Stromal cell of bone marrow (primary cell): ENCODE measurements at regions not wholly inside any gene's neighbourhood (a gene's known extent, or its start where the extent isn't known, plus 50 kb on each side); places are given as distances from the start of the nearest gene placed in this dataset.
"Not testable (repeated sequence)": the region's sequence is repeated elsewhere in the genome, so short reads cannot be mapped to it uniquely, and the experiment has no call there.

Experiments
- DNase-seq: peaks from one replicate; pipeline ENCODE4 v3.0.0-alpha.2; 2012; ENCODE audit warnings: low read depth

DNA sequence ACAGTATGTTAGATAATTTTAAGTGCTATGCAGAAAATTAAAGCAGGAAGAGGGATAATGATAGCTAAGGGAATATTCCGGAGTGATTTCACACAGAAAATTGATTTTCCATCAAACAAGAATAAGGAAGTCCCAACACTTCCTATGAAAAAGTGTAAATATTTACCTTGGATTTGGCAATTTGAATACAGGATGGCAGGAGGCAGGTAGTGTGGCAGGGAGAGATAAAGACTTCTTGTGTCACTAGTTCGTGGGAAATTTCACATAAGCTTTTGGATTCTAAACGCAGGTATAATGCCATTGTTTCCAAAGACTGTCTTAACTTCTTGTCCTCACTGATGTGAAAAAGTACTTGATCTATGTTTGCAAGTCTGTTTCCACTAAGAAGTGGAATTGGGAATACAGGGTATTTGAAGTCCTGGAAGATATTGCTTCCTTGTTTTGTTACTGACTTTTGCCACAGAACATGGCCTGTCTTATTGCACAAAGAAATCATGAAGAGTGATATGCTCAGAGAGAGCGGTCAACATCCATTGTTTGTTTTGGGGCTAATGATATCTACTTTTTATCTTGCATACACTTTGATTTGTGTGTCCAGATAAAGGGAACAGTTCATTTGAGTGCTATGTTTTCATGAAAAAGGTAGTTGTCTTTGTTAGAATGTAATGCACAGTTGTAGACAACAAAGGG is 1216.1 kb upstream of the FAM98A start:
- DNase-seq = no peak

GRCh38 chr2:34810456-34810855 is 1211.4 kb upstream of the FAM98A start:
- DNase-seq = no peak

DNA sequence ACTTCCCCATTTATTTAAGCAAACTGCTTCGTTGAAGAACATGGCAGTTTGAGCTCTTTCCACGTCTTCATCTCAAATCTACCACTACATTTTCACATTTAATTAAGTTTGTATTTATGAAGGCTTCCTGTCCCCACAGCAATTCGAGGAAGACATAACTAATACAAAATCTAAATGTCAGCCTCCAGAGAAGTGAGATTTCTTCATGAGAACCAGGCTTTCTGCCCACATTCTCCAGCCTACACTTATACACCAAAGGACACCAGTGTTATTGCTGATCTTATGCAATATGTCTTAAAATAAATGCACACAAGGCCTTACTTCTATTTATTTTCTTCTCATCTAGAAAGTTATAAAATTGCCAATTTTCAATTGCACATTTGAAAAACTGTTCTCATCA is 1209.3 kb upstream of the FAM98A start:
- no peak for DNase-seq

DNA sequence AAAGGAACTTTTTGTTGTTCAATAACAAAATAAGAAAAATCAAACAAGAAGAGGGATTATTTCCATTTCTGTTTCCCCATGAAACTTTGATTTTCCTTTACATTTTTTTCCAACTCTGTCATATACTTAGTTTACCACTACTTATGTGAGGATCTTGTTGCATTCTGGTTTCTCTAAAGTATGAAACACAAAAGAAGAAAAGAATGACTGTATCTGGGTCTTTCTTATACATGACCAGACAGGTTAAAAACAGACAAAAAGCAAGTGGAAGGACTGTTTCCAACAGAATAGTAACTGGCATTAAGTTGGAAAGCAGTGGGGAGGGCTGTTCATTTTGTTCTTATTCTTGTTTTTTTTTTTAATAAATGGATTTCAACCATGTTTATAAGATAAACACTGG is 1207.8 kb upstream of the FAM98A start:
- DNase-seq = no peak

- no peak for DNase-seq
Measured at GRCh38 chr2:34806396-34806795, 1207.3 kb upstream of the FAM98A start.

GRCh38 chr2:34799556-34799955 is 1200.5 kb upstream of the FAM98A start:
- DNase-seq = no peak

DNA sequence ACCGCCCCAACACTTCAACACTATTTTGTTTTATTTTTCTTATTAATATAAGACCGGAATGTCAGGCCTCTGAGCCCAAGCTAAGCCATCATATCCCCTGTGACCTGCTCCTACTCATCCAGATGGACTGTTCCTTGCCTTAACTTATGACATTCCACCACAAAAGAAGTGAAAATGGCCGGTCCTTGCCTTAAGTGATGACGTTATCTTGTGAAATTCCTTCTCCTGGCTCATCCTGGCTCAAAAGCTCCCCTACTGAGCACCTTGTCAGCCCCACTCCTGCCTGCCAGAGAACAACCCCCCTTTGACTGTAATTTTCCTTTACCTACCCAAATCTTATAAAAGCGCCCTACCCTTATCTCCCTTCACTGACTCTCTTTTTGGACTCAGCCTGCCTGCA is 1196.5 kb upstream of the FAM98A start:
- DNase-seq = not testable (repeated sequence)

- no peak for DNase-seq
Measured at GRCh38 chr2:34789169-34789568, 1190.1 kb upstream of the FAM98A start.

GRCh38 chr2:34787341-34787740 is 1188.2 kb upstream of the FAM98A start:
- no peak for DNase-seq

DNA sequence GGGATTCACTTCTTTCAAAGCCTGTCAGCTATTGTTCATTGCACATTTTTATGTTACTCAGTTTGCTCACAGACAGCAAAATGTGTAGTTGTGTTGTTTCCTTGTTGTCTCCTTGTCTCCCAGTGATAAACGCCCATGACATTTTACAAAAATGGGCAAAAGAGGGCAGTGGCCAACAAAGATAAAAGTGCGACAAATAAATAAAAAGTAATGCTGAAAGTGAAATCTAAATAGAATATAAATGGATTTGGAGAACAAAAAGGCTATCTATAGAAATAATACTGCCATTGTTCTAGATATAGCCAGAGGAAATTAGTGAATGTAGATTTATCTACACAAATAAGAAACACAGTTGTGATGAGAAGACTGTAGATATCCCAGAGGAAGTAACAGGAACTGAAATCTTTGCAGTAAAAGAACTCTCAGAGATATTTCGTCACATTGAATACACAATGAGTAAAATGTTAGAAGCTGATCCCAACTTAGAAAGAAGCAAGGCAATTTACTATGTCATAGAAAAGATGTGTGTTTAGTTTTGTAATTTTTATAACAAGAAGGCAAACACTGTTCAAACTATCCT is 1186.2 kb upstream of the FAM98A start:
- no peak for DNase-seq

GRCh38 chr2:34784701-34785100 is 1185.6 kb upstream of the FAM98A start:
- DNase-seq = no peak

- not testable (repeated sequence) for DNase-seq
Measured at GRCh38 chr2:34750742-34751141, 1151.6 kb upstream of the FAM98A start.

- DNase-seq = no peak
Measured at GRCh38 chr2:34747643-34748042, 1148.5 kb upstream of the FAM98A start.

DNA sequence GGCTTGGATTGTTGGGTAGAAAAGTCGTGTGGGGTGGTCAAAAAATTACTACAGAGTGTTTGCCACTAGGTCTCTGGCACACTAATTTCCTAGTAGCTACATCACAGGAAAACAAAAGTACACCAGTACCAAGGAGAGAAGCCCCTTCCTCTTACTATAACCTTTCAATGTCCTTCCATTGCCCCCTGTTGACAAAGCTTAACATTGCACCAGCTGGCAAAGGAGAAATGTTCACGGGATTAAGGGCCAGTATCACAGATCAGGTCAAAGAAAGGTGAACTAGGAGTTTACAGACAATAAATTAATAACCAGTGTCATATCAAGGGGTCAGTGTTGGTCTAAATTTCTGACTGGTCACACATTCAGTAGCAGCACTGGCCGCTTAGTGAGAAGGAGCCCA is 1139.6 kb upstream of the FAM98A start:
- no peak for DNase-seq

DNA sequence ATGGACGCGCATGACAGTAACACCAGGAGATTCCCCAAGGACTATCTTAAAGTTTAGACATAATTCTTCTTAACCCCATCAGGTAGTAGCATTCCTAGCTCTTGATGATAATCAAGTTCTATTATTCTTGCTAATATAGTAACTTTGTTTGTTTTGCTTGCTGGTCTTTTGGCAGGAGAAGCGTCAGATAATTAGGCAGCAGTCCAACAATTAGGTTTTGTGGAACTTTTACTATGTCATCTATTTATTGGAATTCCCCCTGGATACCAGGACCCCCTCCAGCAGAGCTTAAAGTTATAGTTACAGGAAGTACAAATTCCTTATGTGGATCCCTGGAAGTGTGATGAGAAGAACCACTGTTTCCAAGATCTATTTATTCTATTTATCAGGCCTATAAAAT is 1138.0 kb upstream of the FAM98A start:
- no peak for DNase-seq

GRCh38 chr2:34736482-34736881 is 1137.4 kb upstream of the FAM98A start:
- DNase-seq = no peak

- no peak for DNase-seq
Measured at GRCh38 chr2:34734662-34735061, 1135.6 kb upstream of the FAM98A start.

- no peak for DNase-seq
Measured at GRCh38 chr2:34734042-34734441, 1134.9 kb upstream of the FAM98A start.

DNA sequence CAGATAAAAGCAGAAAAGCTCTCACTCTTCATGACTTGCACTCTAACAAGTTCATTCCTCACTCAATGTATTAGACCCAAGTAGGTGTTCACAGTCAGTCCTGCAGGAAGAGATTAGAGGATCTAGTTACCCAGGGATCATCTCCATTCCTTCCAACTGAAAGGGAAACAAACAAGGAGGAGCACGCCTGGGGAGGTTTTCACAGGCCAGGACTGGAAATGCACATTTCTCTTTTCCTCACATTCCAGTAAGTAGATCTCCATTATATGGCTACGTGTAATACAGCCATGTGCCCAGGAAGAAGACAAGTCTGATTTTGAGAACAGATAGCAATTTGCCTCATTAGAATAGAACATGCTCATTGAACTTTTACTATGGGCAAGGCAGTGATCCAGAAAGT is 1132.2 kb upstream of the FAM98A start:
- DNase-seq = no peak

GRCh38 chr2:34729845-34730244 is 1130.7 kb upstream of the FAM98A start:
- DNase-seq = no peak

GRCh38 chr2:34724107-34724506 is 1125.0 kb upstream of the FAM98A start:
- DNase-seq = no peak

DNA sequence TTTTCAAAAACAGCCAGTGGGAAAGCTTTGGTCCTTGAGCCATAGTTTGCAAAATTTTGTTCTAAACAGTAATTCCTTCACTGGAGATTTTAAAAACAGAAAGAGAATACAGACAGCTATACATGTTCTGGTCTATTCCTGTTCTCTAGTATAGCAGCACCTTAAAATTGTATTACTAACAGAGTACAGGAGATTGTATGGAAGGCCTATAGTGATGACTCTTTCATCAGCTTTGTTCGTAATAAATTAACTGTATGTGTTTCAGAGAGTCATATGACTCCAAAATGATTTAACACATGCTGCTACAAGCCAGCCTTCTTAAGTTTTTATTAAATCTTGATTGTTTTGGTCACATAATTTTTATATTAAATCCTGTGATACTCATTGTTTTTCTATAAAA is 1124.6 kb upstream of the FAM98A start:
- DNase-seq = no peak

- no peak for DNase-seq
Measured at GRCh38 chr2:34719206-34719605, 1120.1 kb upstream of the FAM98A start.

DNA sequence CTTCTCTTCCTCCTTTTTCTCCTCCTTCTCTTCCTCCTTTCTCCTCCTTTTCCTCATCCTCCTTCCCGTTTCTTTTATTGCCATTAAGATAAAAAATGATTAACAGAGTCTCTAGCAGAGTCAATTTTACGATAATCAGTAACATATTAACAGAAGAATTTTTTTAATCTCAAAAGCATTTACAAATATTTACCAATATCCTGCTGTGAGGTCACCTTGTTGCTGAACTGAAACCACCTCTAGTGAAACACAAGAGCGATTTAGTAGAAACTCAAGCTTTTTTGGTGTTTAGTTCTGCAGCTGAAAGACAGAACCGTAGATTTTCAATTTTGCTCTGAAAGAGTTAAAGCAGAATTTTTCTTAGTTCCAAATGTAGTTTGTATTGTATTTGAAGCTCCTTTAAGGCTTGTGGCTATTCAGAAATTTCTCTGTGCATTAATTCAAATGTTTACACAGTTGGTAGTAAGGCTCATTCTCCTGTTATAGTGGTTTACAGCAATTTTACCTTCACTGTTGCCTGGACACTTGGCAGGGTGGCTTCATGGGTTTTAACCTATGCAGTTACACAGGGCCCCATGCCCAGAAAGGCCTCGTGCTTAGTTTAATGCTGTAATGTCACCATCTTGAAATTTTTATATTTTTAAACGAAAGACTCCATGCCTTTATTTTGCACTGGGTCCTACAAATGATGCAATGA is 1106.6 kb upstream of the FAM98A start:
- DNase-seq = no peak
